SK-N-SH treated with all-trans-retinoic acid at 6 μM for 48 hours (cell line): ENCODE measurements at regions not wholly inside any gene's neighbourhood (a gene's known extent, or its start where the extent isn't known, plus 50 kb on each side); places are given as distances from the start of the nearest gene placed in this dataset.

ENCODE experiments used
- ATAC-seq: fragments of 200-7000 bp; cut with Tn5 transposase; 3 replicates; pipeline ENCODE4 v1.9.1; 2020; ENCODE audit warnings: mild to moderate bottlenecking, moderate library complexity
- ARNTL ChIP-seq: fragments of 450-650 bp; formaldehyde crosslinking; IDR thresholded peaks from 2 replicates; pipeline ENCODE4 v1.5.0; 2020; ENCODE audit warnings: low read depth, mild to moderate bottlenecking, moderate library complexity, borderline replicate concordance
- BACH2 ChIP-seq: fragments of 250-450 bp; sonication (Bioruptor Pico); IDR thresholded peaks from 2 replicates; pipeline ENCODE4 v1.9.0; 2021; ENCODE audit warnings: mild to moderate bottlenecking, borderline replicate concordance
- CREB5 ChIP-seq: fragments of 250-450 bp; sonication (Bioruptor Pico); IDR thresholded peaks from 2 replicates; pipeline ENCODE4 v1.5.1; 2020; ENCODE audit warnings: low read depth, mild to moderate bottlenecking, moderate library complexity
- CSDC2 ChIP-seq: fragments of 250-450 bp; sonication (Bioruptor Pico); IDR thresholded peaks from 2 replicates; pipeline ENCODE4 v1.5.0; 2020; ENCODE audit warnings: mild to moderate bottlenecking, moderate library complexity
- CSRNP3 ChIP-seq: fragments of 250-450 bp; sonication (Bioruptor Pico); IDR thresholded peaks from 2 replicates; pipeline ENCODE4 v1.5.1; 2021; ENCODE audit warnings: mild to moderate bottlenecking, moderate library complexity
- ESRRG ChIP-seq: fragments of 250-450 bp; sonication (Bioruptor Pico); IDR thresholded peaks from 2 replicates; pipeline ENCODE4 v1.6.1; 2021; ENCODE audit warnings: mild to moderate bottlenecking
- GLIS3 ChIP-seq: fragments of 250-450 bp; sonication (Bioruptor Pico); IDR thresholded peaks from 2 replicates; pipeline ENCODE4 v1.5.0; 2020; ENCODE audit warnings: mild to moderate bottlenecking, moderate library complexity
- ISL1 ChIP-seq: fragments of 250-450 bp; sonication (Bioruptor Pico); IDR thresholded peaks from 2 replicates; pipeline ENCODE4 v2.1.2; 2022; ENCODE audit warnings: mild to moderate bottlenecking, moderate library complexity
- OSR1 ChIP-seq: fragments of 250-450 bp; sonication (Bioruptor Pico); IDR thresholded peaks from 2 replicates; pipeline ENCODE4 v1.8.0; 2022; ENCODE audit warnings: moderate library complexity, mild to moderate bottlenecking, inconsistent platforms
- PATZ1 ChIP-seq: fragments of 250-450 bp; sonication (Bioruptor Pico); IDR thresholded peaks from 2 replicates; pipeline ENCODE4 v1.8.0; 2020; ENCODE audit warnings: mild to moderate bottlenecking, moderate library complexity, borderline replicate concordance
- POU6F1 ChIP-seq: fragments of 250-450 bp; sonication (Bioruptor Pico); IDR thresholded peaks from 2 replicates; pipeline ENCODE4 v1.8.0; 2021; ENCODE audit warnings: low read depth, mild to moderate bottlenecking, moderate library complexity, borderline replicate concordance
- PPARA ChIP-seq: fragments of 250-450 bp; sonication (Bioruptor Pico); IDR thresholded peaks from 2 replicates; pipeline ENCODE4 v1.5.0; 2020; ENCODE audit warnings: mild to moderate bottlenecking, borderline replicate concordance
- TCF4 ChIP-seq: fragments of 250-450 bp; sonication (Bioruptor Pico); IDR thresholded peaks from 2 replicates; pipeline ENCODE4 v1.8.0; 2021; ENCODE audit warnings: mild to moderate bottlenecking, moderate library complexity, borderline replicate concordance
- TOX ChIP-seq: fragments of 250-450 bp; sonication (Bioruptor Pico); IDR thresholded peaks from 2 replicates; pipeline ENCODE4 v1.8.0; 2021; ENCODE audit warnings: mild to moderate bottlenecking, moderate library complexity, borderline replicate concordance
- TSHZ2 ChIP-seq: fragments of 250-450 bp; sonication (Bioruptor Pico); IDR thresholded peaks from 2 replicates; pipeline ENCODE4 v1.5.0; 2020; ENCODE audit warnings: mild to moderate bottlenecking, moderate library complexity
- ZC3H10 ChIP-seq: fragments of 250-450 bp; sonication (Bioruptor Pico); IDR thresholded peaks from 2 replicates; pipeline ENCODE4 v1.5.1; 2021; ENCODE audit warnings: mild to moderate bottlenecking, moderate library complexity
- ZFP3 ChIP-seq: fragments of 250-450 bp; sonication (Bioruptor Pico); IDR thresholded peaks from 2 replicates; pipeline ENCODE4 v1.5.0; 2020; ENCODE audit warnings: mild to moderate bottlenecking, moderate library complexity
- ZFP30 ChIP-seq: fragments of 450-650 bp; formaldehyde crosslinking; IDR thresholded peaks from 2 replicates; pipeline ENCODE4 v1.5.0; 2022; ENCODE audit warnings: mild to moderate bottlenecking, moderate library complexity
- ZNF565 ChIP-seq: fragments of 450-650 bp; formaldehyde crosslinking; conservative IDR thresholded peaks from 2 replicates; pipeline ENCODE4 v1.5.0; 2020; ENCODE audit warnings: low read depth, mild to moderate bottlenecking, moderate library complexity
- ZNF8 ChIP-seq: fragments of 450-650 bp; formaldehyde crosslinking; IDR thresholded peaks from 2 replicates; pipeline ENCODE4 v1.5.0; 2020; ENCODE audit warnings: mild to moderate bottlenecking, moderate library complexity

GRCh38 chr12:58369576-58369975 is 428.2 kb downstream of the ATP23 start:
- TF ChIP-seq TCF4 = no peak
- no peak for TF ChIP-seq CREB5 (CRISPR knock-in tag)
- TF ChIP-seq ESRRG (CRISPR knock-in tag) = no peak
- no peak for TF ChIP-seq OSR1 (CRISPR knock-in tag)
- no peak for TF ChIP-seq ZFP3
- no peak for TF ChIP-seq BACH2 (CRISPR knock-in tag)
- TF ChIP-seq PPARA (CRISPR knock-in tag) = no peak
- no peak for TF ChIP-seq CSDC2 (CRISPR knock-in tag)
- TF ChIP-seq ISL1 (CRISPR knock-in tag) = no peak
- TF ChIP-seq ZFP30 (CRISPR knock-in tag) = no peak
- TF ChIP-seq GLIS3 = no peak
- no peak for TF ChIP-seq ARNTL (CRISPR knock-in tag)
- no peak for TF ChIP-seq TSHZ2 (CRISPR knock-in tag)
- TF ChIP-seq POU6F1 (CRISPR knock-in tag) = no peak
- TF ChIP-seq ZNF565 (CRISPR knock-in tag) = no peak
- no peak for TF ChIP-seq ZNF8 (CRISPR knock-in tag)
- ATAC-seq = no peak

- ATAC-seq = no peak
- TF ChIP-seq BACH2 (CRISPR knock-in tag) = no peak
- no peak for TF ChIP-seq PPARA (CRISPR knock-in tag)
- TF ChIP-seq ESRRG (CRISPR knock-in tag) = no peak
- TF ChIP-seq CSRNP3 (CRISPR knock-in tag) = no peak
- no peak for TF ChIP-seq TOX (CRISPR knock-in tag)
- no peak for TF ChIP-seq GLIS3
- TF ChIP-seq CSDC2 (CRISPR knock-in tag) = no peak
- TF ChIP-seq ZFP3 = no peak
- no peak for TF ChIP-seq OSR1 (CRISPR knock-in tag)
- no peak for TF ChIP-seq CREB5 (CRISPR knock-in tag)
- TF ChIP-seq ZC3H10 = no peak
- no peak for TF ChIP-seq ARNTL (CRISPR knock-in tag)
- TF ChIP-seq ZNF8 (CRISPR knock-in tag) = no peak
- no peak for TF ChIP-seq TCF4
- no peak for TF ChIP-seq PATZ1 (CRISPR knock-in tag)
- no peak for TF ChIP-seq ISL1 (CRISPR knock-in tag)
- TF ChIP-seq, all 23 proteins: peak for 0
These were observed 430.9 kb downstream of the ATP23 start for GRCh38 chr12:58372298-58372697.
